H1 (cell line): ENCODE measurements at regions not wholly inside any gene's neighbourhood (a gene's known extent, or its start where the extent isn't known, plus 50 kb on each side); places are given as distances from the start of the nearest gene placed in this dataset.
A peak's percentile ranks its signal among the peaks of the same experiment; 100 is the strongest.

Experiments used
- CTCF ChIA-PET: fragments of 300-600 bp; sonication (Branson Sonifier 250); formaldehyde crosslinking; loops from one replicate; lab custom pipeline; 2021; ENCODE audit not compliant: partially characterized antibody; lab: Charles Lee
- POLR2A ChIA-PET: fragments of 300-600 bp; sonication (Branson Sonifier 250); formaldehyde crosslinking; loops from one replicate; lab custom pipeline; 2021; ENCODE audit warnings: inconsistent platforms; ENCODE audit not compliant: partially characterized antibody; lab: Charles Lee
- DNase-seq, 2 experiments: peaks; one replicate each; pipeline versions ENCODE4 v3.0.0 to v3.0.0-alpha.2; 2010 to 2022; ENCODE audit warnings: low spot score in 2 of 2, low read depth in 1 of 2, mixed read lengths in 1 of 2
- FAIRE-seq: peaks from 2 replicates; lab custom pipeline; 2011; peaks lifted over from hg19 to GRCh38; lab: Jason Lieb, UNC
- H2AFZ ChIP-seq: 2 replicates; pipeline ENCODE4 v1.8.1; 2012; ENCODE audit warnings: low read length, inconsistent platforms
- H2AK5ac ChIP-seq: 2 replicates; pipeline ENCODE4 v1.6.1; 2013; ENCODE audit warnings: low read depth, low read length
- H2BK120ac ChIP-seq: replicated peaks from 2 replicates; pipeline ENCODE3; 2013; ENCODE audit warnings: low read depth, low read length, inconsistent platforms
- H2BK12ac ChIP-seq: 2 replicates; pipeline ENCODE4 v1.6.1; 2013; ENCODE audit warnings: low read depth, low read length
- H2BK15ac ChIP-seq: 2 replicates; pipeline ENCODE4 v1.6.1; 2013; ENCODE audit warnings: low read length
- H2BK20ac ChIP-seq: 2 replicates; pipeline ENCODE4 v1.6.1; 2013; ENCODE audit warnings: low read length
- H2BK5ac ChIP-seq: 2 replicates; pipeline ENCODE4 v1.6.1; 2013; ENCODE audit warnings: low read depth, low read length
- H3K14ac ChIP-seq: 2 replicates; pipeline ENCODE4 v1.6.1; 2013; ENCODE audit warnings: inconsistent platforms; ENCODE audit not compliant: insufficient read length
- H3K18ac ChIP-seq: 2 replicates; pipeline ENCODE4 v1.6.1; 2013; ENCODE audit warnings: low read length; ENCODE audit errors: extremely low read depth
- H3K23ac ChIP-seq: 2 replicates; pipeline ENCODE4 v1.6.1; 2013; ENCODE audit warnings: inconsistent platforms; ENCODE audit not compliant: insufficient read length
- H3K23me2 ChIP-seq: 2 replicates; pipeline ENCODE4 v1.6.1; 2013; ENCODE audit warnings: low read depth, low read length
- H3K27ac ChIP-seq: 2 replicates; pipeline ENCODE4 v1.6.1; 2011; ENCODE audit warnings: low read depth, low read length, inconsistent platforms
- H3K27me3 ChIP-seq, 4 experiments: replicated peaks in 1 of 4; 1 replicate in 1 of 4; 2 replicates in 3 of 4; pipeline versions ENCODE4 v1.6.1 to v1.8.1; 2011 to 2013; ENCODE audit warnings: low read length in 3 of 4, mild to moderate bottlenecking in 3 of 4, inconsistent platforms in 2 of 4, mixed read lengths in 2 of 4, moderate library complexity in 1 of 4; ENCODE audit not compliant: control insufficient read depth in 3 of 4, insufficient read depth in 3 of 4; ENCODE audit errors: extremely low read depth in 1 of 4
- H3K36me3 ChIP-seq, 4 experiments: 2 replicates each; pipeline versions ENCODE4 v1.6.1 to v1.8.1; 2011 to 2013; ENCODE audit warnings: mild to moderate bottlenecking in 4 of 4, low read length in 3 of 4, moderate library complexity in 2 of 4, control low read depth in 1 of 4, inconsistent platforms in 1 of 4; ENCODE audit not compliant: insufficient read depth in 4 of 4, control insufficient read depth in 2 of 4
- H3K4ac ChIP-seq: replicated peaks from 2 replicates; pipeline ENCODE3; 2013; ENCODE audit warnings: low read length, low read depth, mixed read lengths, inconsistent platforms; ENCODE audit not compliant: insufficient read length
- H3K4me1 ChIP-seq, 4 experiments: replicated peaks in 1 of 4; 1 replicate in 1 of 4; 2 replicates in 3 of 4; pipeline versions ENCODE4 v1.6.1 to v1.8.1; 2011 to 2013; ENCODE audit warnings: low read length in 3 of 4, inconsistent platforms in 2 of 4, mixed read lengths in 1 of 4; ENCODE audit not compliant: insufficient read depth in 4 of 4, control insufficient read depth in 3 of 4
- H3K4me2 ChIP-seq, 2 experiments: 2 replicates each; pipeline versions ENCODE4 v1.6.1 to v1.8.1; 2011 to 2013; ENCODE audit warnings: low read depth in 2 of 2, low read length in 2 of 2, control low read depth in 1 of 2, inconsistent platforms in 1 of 2, mild to moderate bottlenecking in 1 of 2; ENCODE audit not compliant: insufficient read depth in 1 of 2
- H3K4me3 ChIP-seq, 4 experiments: fragments of 200-600, 300-600 bp in 1 of 4; sonication (generic), shearing (Covaris generic), sonication (Bioruptor Twin) in 1 of 4; 2 replicates each; pipeline versions ENCODE4 v1.5.1 to v1.8.1; 2011 to 2016; ENCODE audit warnings: low read length in 4 of 4, low read depth in 3 of 4, control low read depth in 2 of 4, inconsistent platforms in 2 of 4, mild to moderate bottlenecking in 2 of 4, mixed read lengths in 1 of 4, moderate library complexity in 1 of 4; ENCODE audit not compliant: insufficient read depth in 2 of 4; ENCODE audit errors: extremely low read depth in 1 of 4
- H3K56ac ChIP-seq: replicated peaks from 2 replicates; pipeline ENCODE3; 2013; ENCODE audit warnings: low read depth, mild to moderate bottlenecking, mixed read lengths, low read length, inconsistent platforms; ENCODE audit not compliant: insufficient read length
- H3K79me1 ChIP-seq: 2 replicates; pipeline ENCODE4 v1.6.1; 2013; ENCODE audit warnings: low read depth, low read length, control low read depth
- H3K79me2 ChIP-seq, 2 experiments: 2 replicates each; pipeline versions ENCODE4 v1.6.1 to v1.8.1; 2012 to 2013; ENCODE audit warnings: low read length in 2 of 2, mild to moderate bottlenecking in 2 of 2, inconsistent platforms in 1 of 2; ENCODE audit not compliant: insufficient read depth in 2 of 2, control insufficient read depth in 1 of 2
- H3K9ac ChIP-seq, 4 experiments: replicated peaks in 1 of 4; 1 replicate in 1 of 4; 2 replicates in 3 of 4; pipeline versions ENCODE4 v1.6.1 to v1.8.1; 2011 to 2013; ENCODE audit warnings: low read depth in 3 of 4, low read length in 3 of 4, control low read depth in 2 of 4, mild to moderate bottlenecking in 2 of 4, moderate library complexity in 2 of 4, inconsistent platforms in 1 of 4; ENCODE audit errors: extremely low read depth in 1 of 4
- H3K9me3 ChIP-seq, 2 experiments: 2 replicates each; pipeline versions ENCODE4 v1.6.1 to v1.8.1; 2012 to 2013; ENCODE audit warnings: mild to moderate bottlenecking in 2 of 2, moderate library complexity in 2 of 2, control low read depth in 1 of 2, inconsistent platforms in 1 of 2, low read depth in 1 of 2, low read length in 1 of 2, mixed read lengths in 1 of 2; ENCODE audit not compliant: insufficient read depth in 2 of 2
- H4K20me1 ChIP-seq, 2 experiments: replicated peaks in 1 of 2; 2 replicates each; pipeline versions ENCODE3 to v1.8.1; 2011 to 2013; ENCODE audit warnings: inconsistent platforms in 2 of 2, low read length in 2 of 2, mild to moderate bottlenecking in 1 of 2; ENCODE audit not compliant: insufficient read depth in 2 of 2, control insufficient read depth in 1 of 2
- H4K5ac ChIP-seq: 2 replicates; pipeline ENCODE4 v1.6.1; 2013; ENCODE audit warnings: low read length, low read depth, mixed read lengths, inconsistent platforms; ENCODE audit not compliant: insufficient read length
- H4K8ac ChIP-seq: 2 replicates; pipeline ENCODE4 v1.8.0; 2013; ENCODE audit warnings: mild to moderate bottlenecking, moderate library complexity, low read length, inconsistent platforms; ENCODE audit not compliant: insufficient read depth; ENCODE audit errors: extremely low read depth
- H4K91ac ChIP-seq: replicated peaks from 2 replicates; pipeline ENCODE3; 2013; ENCODE audit warnings: low read length, mixed read lengths, inconsistent platforms; ENCODE audit not compliant: insufficient read length
- BACH1 ChIP-seq: IDR thresholded peaks from 2 replicates; pipeline ENCODE4 v1.6.1; 2012; ENCODE audit warnings: low read length, improper control_type of control experiment
- BRCA1 ChIP-seq: IDR thresholded peaks from 2 replicates; pipeline ENCODE4 v1.6.1; 2012; ENCODE audit warnings: low read depth, low read length, improper control_type of control experiment
- CHD2 ChIP-seq: IDR thresholded peaks from 2 replicates; pipeline ENCODE4 v1.6.1; 2012; ENCODE audit warnings: low read length, improper control_type of control experiment
- CREB1 ChIP-seq: IDR thresholded peaks from 2 replicates; pipeline ENCODE4 v1.6.1; 2012; ENCODE audit warnings: inconsistent platforms
- HDAC6 ChIP-seq: IDR thresholded peaks from one replicate; pipeline ENCODE4 v1.7.1; 2012; ENCODE audit warnings: low read depth, mild to moderate bottlenecking, inconsistent platforms, low read length, moderate library complexity
- JUN ChIP-seq: IDR thresholded peaks from 2 replicates; pipeline ENCODE4 v1.6.1; 2011; ENCODE audit warnings: low read depth, mild to moderate bottlenecking, improper control_type of control experiment, low read length
- POLR2AphosphoS5 ChIP-seq: IDR thresholded peaks from 2 replicates; pipeline ENCODE4 v1.6.1; 2011; ENCODE audit warnings: low read depth, low read length
- RAD21 ChIP-seq, 2 experiments: IDR thresholded peaks in 1 of 2; conservative IDR thresholded peaks in 1 of 2; 2 replicates each; pipeline ENCODE4 v1.6.1; 2011; ENCODE audit warnings: low read depth in 2 of 2, low read length in 2 of 2, improper control_type of control experiment in 1 of 2, inconsistent platforms in 1 of 2, mild to moderate bottlenecking in 1 of 2, moderate library complexity in 1 of 2
- SIRT6 ChIP-seq: IDR thresholded peaks from one replicate; pipeline ENCODE4 v1.7.1; 2012; ENCODE audit warnings: low read length, inconsistent platforms
- SP4 ChIP-seq: IDR thresholded peaks from 2 replicates; pipeline ENCODE4 v1.6.1; 2012; ENCODE audit warnings: low read length, inconsistent platforms
- SUZ12 ChIP-seq: fragments of 200-600 bp; sonication (generic); IDR thresholded peaks from 2 replicates; pipeline ENCODE4 v1.6.1; 2012; ENCODE audit warnings: mild to moderate bottlenecking, inconsistent platforms, low read length, moderate library complexity, mixed read lengths
- TAF7 ChIP-seq: optimal IDR thresholded peaks from 2 replicates; pipeline ENCODE3; 2011; ENCODE audit warnings: low read depth, mild to moderate bottlenecking, inconsistent platforms, low read length, moderate library complexity, borderline replicate concordance
- TBP ChIP-seq: IDR thresholded peaks from 2 replicates; pipeline ENCODE4 v1.6.1; 2011; ENCODE audit warnings: low read depth, low read length, improper control_type of control experiment
- TEAD4 ChIP-seq: IDR thresholded peaks from 2 replicates; pipeline ENCODE4 v1.6.1; 2012; ENCODE audit warnings: low read depth, low read length, inconsistent platforms, mixed read lengths
- WGBS, 2 experiments: shearing (Covaris generic) in 1 of 2; methylation state at CpG; one replicate each; pipeline versions ENCODE4 v1.1.6 to v1.1.7; 2013 to 2015; ENCODE audit warnings: low lambda C conversion rate in 2 of 2, mixed read lengths in 2 of 2, inconsistent platforms in 1 of 2, low coverage in 1 of 2, missing lambda C conversion rate in 1 of 2; ENCODE audit not compliant: insufficient replicate concordance in 2 of 2, insufficient coverage in 1 of 2, insufficient read length in 1 of 2; ENCODE audit errors: extremely low coverage in 1 of 2, missing lambda C conversion rate in 1 of 2; 5-methylcytosine and 5-hydroxymethylcytosine counted together

DNA sequence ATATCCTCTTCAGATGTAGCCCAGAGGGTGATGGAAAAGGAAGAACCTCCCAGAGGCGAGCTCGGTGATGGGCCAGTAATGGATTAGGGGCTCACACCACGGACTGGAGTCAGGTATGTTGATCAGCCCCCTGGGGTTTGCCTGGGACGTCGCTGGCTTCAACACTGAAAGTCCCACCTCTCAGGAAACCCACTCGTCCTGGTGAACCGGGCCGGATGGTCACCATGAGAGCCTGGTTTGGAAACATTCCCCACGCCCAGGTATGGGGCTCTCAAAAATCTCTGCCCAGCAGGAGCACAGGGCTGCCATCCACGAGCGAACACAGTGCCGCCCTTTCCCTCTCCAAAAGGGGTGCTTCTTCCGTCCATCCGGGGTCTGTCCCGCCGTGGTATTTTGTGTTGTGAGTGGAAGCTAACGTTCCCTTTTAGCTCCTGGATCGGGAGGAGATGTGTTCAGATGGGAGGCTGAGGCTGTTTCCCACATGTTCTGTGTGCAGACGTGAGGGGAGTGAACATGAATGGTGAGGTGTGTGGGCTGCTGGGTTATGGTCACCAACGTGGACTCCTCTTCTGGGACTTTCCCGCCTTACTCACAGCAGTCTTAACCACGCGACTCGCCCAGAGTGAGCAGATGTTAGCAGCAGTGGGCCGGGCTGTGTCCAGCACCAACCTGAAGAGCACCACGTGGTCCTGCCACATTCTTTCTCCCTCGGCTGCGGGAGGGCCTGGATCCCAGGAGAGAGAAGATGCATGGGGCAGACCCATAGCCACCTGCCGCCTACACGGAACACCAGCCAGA lies 139.2 kb downstream of the KIF26A start:
- ChIA-PET CTCF (interaction anchor here (0.7 to 2.0 kb wide), 4 partner anchors 13 to 287 kb away, joined by 3 to 4 read pairs (median 4); no protein-coding TSS in a partner anchor), POLR2A (no interaction called here)
- TF ChIP-seq SP4 (no peak), TEAD4 (no peak), RAD21 (IDR thresholded peaks at IDR 0.05 in 1 of 2, conservative IDR thresholded peaks at IDR 0.05 in 1 of 2; ENCODE audit: low read depth in 2 of 2, low read length in 2 of 2) (no peak), HDAC6 (no peak), BRCA1 (no peak), TBP (no peak), JUN (no peak), CHD2 (no peak), BACH1 (no peak), TAF7 (no peak), CREB1 (no peak), SIRT6 (no peak), POLR2AphosphoS5 (no peak), SUZ12 (no peak)
- Histone ChIP-seq H3K4me3 (no peak overlapping the region), H4K20me1 (no peaks in the 10 kb centered on the region), H2AFZ (no peak overlapping the region), H3K4ac (no peak overlapping the region), H3K14ac (no peak overlapping the region), H4K91ac (peak overlapping the region; percentile 55), H2BK120ac (no peak overlapping the region), H2BK15ac (0 out of 2 replicates have a peak overlapping the region, but pooled peaks have one; percentile 29), H3K27ac (no peak overlapping the region), H3K79me2 (no peaks in the 10 kb centered on the region), H3K27me3 (no peaks in the 10 kb centered on the region), H3K4me2 (no peak overlapping the region), H3K9ac (no peak overlapping the region), H3K23me2 (no peaks in the 10 kb centered on the region), H3K36me3 (no peaks in the 10 kb centered on the region), H3K23ac (no peak overlapping the region), H2BK20ac (no peak overlapping the region), H3K9me3 (no peaks in the 10 kb centered on the region), H3K56ac (no peak overlapping the region), H3K79me1 (no peaks in the 10 kb centered on the region), H2BK5ac (no peak overlapping the region), H3K4me1 (no peaks in the 10 kb centered on the region), H2BK12ac (no peak overlapping the region), H4K5ac (no peak overlapping the region), H4K8ac (no peak overlapping the region), H2AK5ac (no peak overlapping the region), H3K18ac (no peak overlapping the region)
- 90% methylated on average over 30 of the region's 30 CpGs; no CpG with 5 or more reads in 1 of the 2 experiments for WGBS, 2 experiments
- no peak for FAIRE-seq
- DNase-seq, result peak in 1 of 2 experiments; percentile 35
